Small intestine (tissue), 7 donors: ENCODE measurements at regions not wholly inside any gene's neighbourhood (a gene's known extent, or its start where the extent isn't known, plus 50 kb on each side); places are given as distances from the start of the nearest gene placed in this dataset.
"Not testable (repeated sequence)": the region's sequence is repeated elsewhere in the genome, so short reads cannot be mapped to it uniquely, and the experiment has no call there.

ENCODE experiments used
- DNase-seq, 2 donors: peaks; one replicate each; pipeline versions ENCODE4 v3.0.0 to v3.0.0-alpha.2; 2013
- FAIRE-seq: peaks from 2 replicates; lab custom pipeline; 2012; peaks lifted over from hg19 to GRCh38; lab: Jason Lieb, UNC
- H3K27ac ChIP-seq, 3 donors: one replicate each; pipeline ENCODE4 v1.5.1; 2013; ENCODE audit warnings: low read length in 2 of 3, mild to moderate bottlenecking in 2 of 3, control low read depth in 1 of 3, inconsistent platforms in 1 of 3, low read depth in 1 of 3, moderate library complexity in 1 of 3
- H3K27me3 ChIP-seq, 3 donors: one replicate each; pipeline ENCODE4 v1.6.1; 2013; ENCODE audit warnings: low read length in 3 of 3, inconsistent platforms in 1 of 3; ENCODE audit not compliant: control insufficient read depth in 3 of 3, insufficient read depth in 3 of 3
- H3K36me3 ChIP-seq, 3 donors: one replicate each; pipeline ENCODE4 v1.6.1; 2013; ENCODE audit warnings: low read length in 3 of 3, inconsistent platforms in 1 of 3, low read depth in 1 of 3, mild to moderate bottlenecking in 1 of 3, moderate library complexity in 1 of 3; ENCODE audit not compliant: control insufficient read depth in 3 of 3, insufficient read depth in 2 of 3
- H3K4me1 ChIP-seq, 3 donors: one replicate each; pipeline ENCODE4 v1.6.1; 2013; ENCODE audit warnings: low read length in 2 of 3, inconsistent platforms in 1 of 3, low read depth in 1 of 3, mild to moderate bottlenecking in 1 of 3, moderate library complexity in 1 of 3; ENCODE audit not compliant: control insufficient read depth in 3 of 3, insufficient read depth in 2 of 3
- H3K4me3 ChIP-seq, 3 donors: one replicate each; pipeline ENCODE4 v1.5.1; 2013; ENCODE audit warnings: low read length in 3 of 3, control low read depth in 1 of 3, inconsistent platforms in 1 of 3, low read depth in 1 of 3, mild to moderate bottlenecking in 1 of 3, moderate library complexity in 1 of 3
- H3K9me3 ChIP-seq, 2 donors: one replicate each; pipeline ENCODE4 v1.6.1; 2013; ENCODE audit warnings: low read depth in 1 of 2, low read length in 1 of 2; ENCODE audit not compliant: control insufficient read depth in 2 of 2, insufficient read depth in 1 of 2
- WGBS, 3 donors: extraction: QIAGEN DNeasy Blood & Tissue Kit; methylation state at CpG; one replicate each; pipeline ENCODE4 v1.1.7; 2013; 5-methylcytosine and 5-hydroxymethylcytosine counted together
- donor health status: healthy with polysubstance abuse.
- donor health status: control.
- donor health status: control.
- donor health status: Bipolar disorder and iron deficiency.
- donor health status: healthy.

DNA sequence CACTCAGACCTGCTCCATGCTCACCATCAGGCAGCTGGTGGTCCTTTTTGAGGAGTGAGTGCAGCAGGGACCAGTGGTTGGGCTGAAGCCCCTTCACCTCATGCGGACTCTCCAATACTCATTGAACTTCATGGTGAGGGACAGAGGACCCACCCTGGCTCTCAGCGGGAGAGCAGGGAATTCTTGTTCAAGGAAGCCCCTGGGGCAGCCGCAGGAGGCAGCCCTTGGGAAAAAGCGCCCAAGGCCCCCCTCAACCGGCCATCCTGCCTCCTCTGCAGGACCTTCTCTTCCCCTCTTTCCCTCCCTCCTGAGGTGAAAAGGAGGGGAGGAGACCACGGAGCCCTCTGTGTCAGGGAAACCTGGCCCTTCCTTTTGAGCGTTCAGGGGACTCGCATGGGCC lies 4510.9 kb upstream of the OR11H1 start:
- H3K27me3 ChIP-seq, H3K9me3 ChIP-seq, H3K4me1 ChIP-seq, DNase-seq, H3K4me3 ChIP-seq, FAIRE-seq, H3K27ac ChIP-seq, H3K36me3 ChIP-seq: not testable (repeated sequence)
- WGBS, 3 donors, result 67 to 75% (median 72%) methylated on average over 5 to 6 of the region's 8 CpGs

- H3K27me3 ChIP-seq, H3K36me3 ChIP-seq, H3K4me3 ChIP-seq, DNase-seq, H3K9me3 ChIP-seq, H3K4me1 ChIP-seq, H3K27ac ChIP-seq, FAIRE-seq: not testable (repeated sequence)
- WGBS, 3 donors, result 52 to 64% (median 60%) methylated on average over 7 of the region's 8 CpGs
These were observed 4507.5 kb upstream of the OR11H1 start for GRCh38 chr22:11020522-11020921.

- H3K4me1 ChIP-seq, H3K4me3 ChIP-seq, FAIRE-seq, DNase-seq, H3K27ac ChIP-seq, H3K27me3 ChIP-seq, H3K36me3 ChIP-seq: not testable (repeated sequence)
- peaks cover 2 to 43% of the 10 kb centered on the region in 2 donors for H3K9me3 ChIP-seq
- 48 to 56% (median 50%) methylated on average over 3 of the region's 4 CpGs for WGBS, 3 donors
These were observed 4501.5 kb upstream of the OR11H1 start for GRCh38 chr22:11026541-11026940.

GRCh38 chr22:11027064-11027463 lies 4500.9 kb upstream of the OR11H1 start:
- H3K9me3 ChIP-seq, result peaks cover 3 to 45% of the 10 kb centered on the region in 2 donors
- not testable (repeated sequence) for DNase-seq, H3K36me3 ChIP-seq, H3K4me1 ChIP-seq, H3K27me3 ChIP-seq, H3K27ac ChIP-seq, H3K4me3 ChIP-seq, FAIRE-seq
- 73 to 76% (median 74%) methylated on average over 9 of the region's 9 CpGs for whole genome bisulfite sequencing, 3 donors

GRCh38 chr22:11027532-11027931 lies 4500.5 kb upstream of the OR11H1 start:
- not testable (repeated sequence) for H3K36me3 ChIP-seq, DNase-seq, H3K27ac ChIP-seq, H3K4me3 ChIP-seq, H3K27me3 ChIP-seq, FAIRE-seq, H3K4me1 ChIP-seq
- peaks cover 5 to 50% of the 10 kb centered on the region in 2 donors for H3K9me3 ChIP-seq
- 35 to 47% (median 43%) methylated on average over 1 of the region's 1 CpG for WGBS, 3 donors

DNA sequence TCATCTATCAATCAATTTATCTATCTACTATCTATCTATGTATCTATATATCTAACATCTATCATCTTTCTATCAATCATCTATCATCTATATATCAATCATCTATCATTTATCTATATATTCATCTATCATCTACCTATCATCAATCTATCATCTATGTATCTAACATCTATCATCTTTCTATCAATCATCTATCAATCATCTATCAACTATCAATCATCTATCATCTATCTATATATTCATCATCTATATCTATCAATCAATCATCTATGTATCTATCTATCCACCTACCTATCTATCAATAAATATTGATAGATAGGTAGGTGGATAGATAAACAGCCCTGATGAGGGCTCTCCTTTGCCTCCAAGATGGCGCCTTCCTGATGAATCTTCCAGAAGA lies 4499.8 kb upstream of the OR11H1 start:
- DNase-seq, H3K36me3 ChIP-seq, H3K4me1 ChIP-seq, H3K27me3 ChIP-seq, H3K27ac ChIP-seq, H3K4me3 ChIP-seq, FAIRE-seq: not testable (repeated sequence)
- peaks cover 5 to 53% of the 10 kb centered on the region in 2 donors for H3K9me3 ChIP-seq
- WGBS, 3 donors, result 13 to 26% (median 23%) methylated on average over 1 of the region's 1 CpG

DNA sequence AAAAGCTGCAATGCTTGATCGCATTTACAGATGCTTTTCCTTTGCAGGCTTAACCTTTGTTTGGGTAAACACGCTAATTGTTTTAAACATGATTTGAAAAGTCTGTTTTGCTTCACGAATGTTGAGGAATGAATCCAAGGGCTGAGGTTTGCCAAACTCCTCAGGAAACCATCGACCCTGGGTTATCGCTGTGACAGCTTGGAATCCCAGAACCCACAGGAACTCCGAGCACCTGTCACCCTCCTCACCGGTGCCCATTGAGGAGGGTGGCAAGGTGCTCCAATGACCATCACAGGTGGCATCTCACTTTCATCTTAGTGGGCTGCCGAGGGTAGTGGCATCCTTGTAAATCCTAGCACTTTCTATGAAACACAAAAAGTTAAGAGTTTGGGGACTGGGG lies 4498.5 kb upstream of the OR11H1 start:
- H3K4me3 ChIP-seq, DNase-seq, H3K27ac ChIP-seq, H3K27me3 ChIP-seq, FAIRE-seq, H3K36me3 ChIP-seq, H3K4me1 ChIP-seq: not testable (repeated sequence)
- 61 to 67% (median 66%) methylated on average over 8 of the region's 8 CpGs for WGBS, 3 donors
- H3K9me3 ChIP-seq, result peaks cover 6 to 65% of the 10 kb centered on the region in 2 donors

- H3K27ac ChIP-seq, H3K27me3 ChIP-seq, H3K36me3 ChIP-seq, H3K4me3 ChIP-seq, DNase-seq, FAIRE-seq, H3K4me1 ChIP-seq: not testable (repeated sequence)
- 55 to 58% (median 55%) methylated on average over 6 of the region's 6 CpGs for WGBS, 3 donors
- H3K9me3 ChIP-seq, result peaks cover 10 to 67% of the 10 kb centered on the region in 2 donors
These were observed 4498.0 kb upstream of the OR11H1 start for GRCh38 chr22:11029967-11030366.
